Upper lobe of right lung (tissue), 1 donor: ENCODE measurements at regions not wholly inside any gene's neighbourhood (a gene's known extent, or its start where the extent isn't known, plus 50 kb on each side); places are given as distances from the start of the nearest gene placed in this dataset.
A peak's percentile ranks its signal among the peaks of the same experiment; 100 is the strongest.

Source experiments
- ATAC-seq: fragments of 200-7000 bp; cut with Tn5 transposase; one replicate; pipeline ENCODE4 v1.9.1; 2020; ENCODE audit warnings: mild to moderate bottlenecking, moderate library complexity
- DNase-seq: peaks from one replicate; pipeline ENCODE4 v3.0.0-alpha.2; 2020
- H3K27ac ChIP-seq: fragments of 200-600 bp; one replicate; pipeline ENCODE4 v1.8.0; 2022
- H3K27me3 ChIP-seq: fragments of 200-600 bp; one replicate; pipeline ENCODE4 v1.8.0; 2022; ENCODE audit warnings: mild to moderate bottlenecking
- H3K36me3 ChIP-seq: fragments of 200-600 bp; one replicate; pipeline ENCODE4 v1.8.0; 2022
- H3K4me1 ChIP-seq: fragments of 200-600 bp; one replicate; pipeline ENCODE4 v1.8.0; 2022
- H3K4me3 ChIP-seq: fragments of 200-600 bp; one replicate; pipeline ENCODE4 v1.8.0; 2022; ENCODE audit warnings: mild to moderate bottlenecking
- H3K9me3 ChIP-seq: fragments of 200-600 bp; one replicate; pipeline ENCODE4 v1.8.0; 2022
- CTCF ChIP-seq: fragments of 200-600 bp; IDR thresholded peaks from one replicate; pipeline ENCODE4 v1.8.0; 2022; ENCODE audit warnings: antibody characterized with exemption
- intact Hi-C: fragments of 100-400 bp; cut with DNase I; formaldehyde crosslinking; loops from one replicate; pipeline ENCODE4 v1.11.0; 2022
- donor health status: DM: no; HTN: yes; CAD: no; lungs with severe emphysema.

GRCh38 chr7:155229548-155230168 is 68.0 kb upstream of the INSIG1 start:
- Histone ChIP-seq H3K4me3 (no peak overlapping the region), H3K27ac (no peak overlapping the region), H3K27me3 (no peaks in the 10 kb centered on the region), H3K36me3 (no peaks in the 10 kb centered on the region), H3K9me3 (no peaks in the 10 kb centered on the region), H3K4me1 (no peaks in the 10 kb centered on the region)
- ATAC-seq = no peak
- no peak for TF ChIP-seq CTCF
- DNase-seq = no peak
- intact Hi-C loops = no loop called here

DNA sequence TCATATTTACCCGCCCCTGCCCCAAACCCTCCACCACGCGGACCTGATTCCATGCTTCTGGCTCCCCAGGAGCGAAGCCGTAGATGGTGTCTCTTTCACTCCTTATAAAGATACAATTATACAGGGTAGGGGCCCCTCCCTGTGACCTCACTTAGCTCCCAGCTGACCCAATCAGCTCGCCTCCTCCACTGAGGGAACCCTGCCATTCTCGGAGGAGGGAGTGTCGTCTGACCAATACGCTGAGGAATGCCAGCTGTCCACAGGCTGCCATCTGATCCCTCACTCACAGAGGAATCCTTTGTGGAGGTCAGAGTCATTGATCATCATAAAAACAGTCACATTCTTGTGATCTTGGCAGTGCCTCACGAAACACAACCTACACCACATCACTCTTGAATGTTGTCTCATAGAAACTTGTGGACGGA is 67.5 kb upstream of the INSIG1 start:
- Histone ChIP-seq H3K36me3 (no peaks in the 10 kb centered on the region), H3K4me1 (no peaks in the 10 kb centered on the region), H3K27me3 (no peaks in the 10 kb centered on the region), H3K27ac (no peak overlapping the region), H3K4me3 (no peak overlapping the region), H3K9me3 (no peaks in the 10 kb centered on the region)
- intact Hi-C loops = no loop called here
- ATAC-seq = peak; percentile 25
- TF ChIP-seq CTCF = no peak
- no peak for DNase-seq

DNA sequence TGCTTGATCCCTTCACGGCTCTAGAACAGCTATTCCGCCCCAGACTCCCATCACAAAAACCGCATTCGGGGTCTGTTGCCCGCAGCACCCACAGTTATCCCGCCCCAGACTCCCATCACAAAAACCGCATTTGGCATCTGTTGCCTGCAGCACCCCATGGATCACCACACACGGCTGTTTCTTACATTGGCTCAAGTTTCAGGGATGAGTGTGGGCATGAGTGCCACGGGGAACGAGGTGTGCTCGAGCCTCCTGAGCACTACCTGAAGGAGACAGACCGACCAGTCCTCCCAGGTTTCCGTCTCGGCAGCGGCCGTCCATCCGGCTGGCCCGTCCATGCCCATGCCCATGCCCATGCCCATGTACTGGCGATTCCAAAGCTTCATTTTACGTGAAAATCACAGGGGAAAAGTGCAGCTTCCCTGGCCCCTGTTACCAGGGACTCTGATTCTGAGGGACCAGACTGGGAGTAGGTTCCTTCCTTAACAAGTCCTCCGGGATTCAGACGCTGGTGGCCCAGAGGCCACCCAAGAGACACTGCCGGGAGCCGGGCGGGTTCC is 66.4 kb upstream of the INSIG1 start:
- TF ChIP-seq CTCF = no peak
- Histone ChIP-seq H3K36me3 (no peaks in the 10 kb centered on the region), H3K9me3 (no peaks in the 10 kb centered on the region), H3K4me1 (no peaks in the 10 kb centered on the region), H3K4me3 (no peak overlapping the region), H3K27ac (no peak overlapping the region), H3K27me3 (no peaks in the 10 kb centered on the region)
- DNase-seq (no peak), ATAC-seq (no peak)
- intact Hi-C loops = no loop called here

- H3K27ac ChIP-seq = no peak overlapping the region
- H3K36me3 ChIP-seq = no peaks in the 10 kb centered on the region
- ATAC-seq = no peak
- no peak overlapping the region for H3K4me3 ChIP-seq
- no peaks in the 10 kb centered on the region for H3K27me3 ChIP-seq
- intact Hi-C loops = no loop called here
- H3K4me1 ChIP-seq = no peaks in the 10 kb centered on the region
- DNase-seq = no peak
- no peaks in the 10 kb centered on the region for H3K9me3 ChIP-seq
- no peak for TF ChIP-seq CTCF
These were observed 65.7 kb upstream of the INSIG1 start for GRCh38 chr7:155231941-155232340.

GRCh38 chr7:155232911-155233310 is 64.8 kb upstream of the INSIG1 start:
- Histone ChIP-seq H3K4me1 (no peaks in the 10 kb centered on the region), H3K27me3 (no peaks in the 10 kb centered on the region), H3K36me3 (no peaks in the 10 kb centered on the region), H3K27ac (no peak overlapping the region), H3K4me3 (no peak overlapping the region), H3K9me3 (no peaks in the 10 kb centered on the region)
- ATAC-seq (no peak), DNase-seq (no peak)
- intact Hi-C loops = no loop called here
- no peak for TF ChIP-seq CTCF
